Neural cell (in vitro differentiated cells): ENCODE measurements at regions not wholly inside any gene's neighbourhood (a gene's known extent, or its start where the extent isn't known, plus 50 kb on each side); places are given as distances from the start of the nearest gene placed in this dataset.

Experiments used
- H2AFZ ChIP-seq: fragments of 200-600, 300-800 bp; sonication (generic), shearing (Covaris generic); 2 replicates; pipeline ENCODE4 v1.6.0; 2014; ENCODE audit warnings: low read depth, mild to moderate bottlenecking, antibody characterized with exemption, low read length, moderate library complexity
- H3F3A ChIP-seq: fragments of 200-600 bp; shearing (Covaris generic); 2 replicates; pipeline ENCODE4 v1.6.1; 2016; ENCODE audit warnings: mild to moderate bottlenecking, moderate library complexity, mixed read lengths, antibody characterized with exemption, low read length; ENCODE audit not compliant: insufficient read depth, poor library complexity, severe bottlenecking
- H3K27ac ChIP-seq: fragments of 200-600, 300-800 bp; sonication (generic), shearing (Covaris generic); 2 replicates; pipeline ENCODE4 v1.5.1; 2014; ENCODE audit warnings: mild to moderate bottlenecking, low read length, moderate library complexity
- H3K27me3 ChIP-seq: fragments of 300-800, 200-600 bp; sonication (generic), shearing (Covaris generic); 2 replicates; pipeline ENCODE4 v1.6.0; 2014; ENCODE audit warnings: mild to moderate bottlenecking, low read depth, low read length, moderate library complexity; ENCODE audit not compliant: insufficient read depth
- H3K36me3 ChIP-seq: fragments of 300-800, 200-600 bp; sonication (generic), shearing (Covaris generic); 2 replicates; pipeline ENCODE4 v1.5.1; 2014; ENCODE audit warnings: mild to moderate bottlenecking, antibody characterized with exemption, low read length, moderate library complexity; ENCODE audit not compliant: insufficient read depth
- H3K4me2 ChIP-seq: fragments of 300-800, 200-600 bp; sonication (generic), shearing (Covaris generic); 2 replicates; pipeline ENCODE4 v1.6.0; 2014; ENCODE audit warnings: mild to moderate bottlenecking, low read length
- H3K4me3 ChIP-seq: fragments of 300-800, 200-600 bp; sonication (generic), shearing (Covaris generic); 2 replicates; pipeline ENCODE4 v1.5.1; 2014; ENCODE audit warnings: mild to moderate bottlenecking, low read length, moderate library complexity
- H3K79me2 ChIP-seq: fragments of 200-600 bp; shearing (Covaris generic); replicated peaks from 2 replicates; pipeline ENCODE4 v1.6.0; 2014; ENCODE audit warnings: mild to moderate bottlenecking, low read length, moderate library complexity; ENCODE audit not compliant: insufficient read depth
- H3K9ac ChIP-seq: fragments of 300-800, 200-600 bp; sonication (generic), shearing (Covaris generic); 2 replicates; pipeline ENCODE4 v1.6.1; 2016; ENCODE audit warnings: mild to moderate bottlenecking, low read length, mixed read lengths
- H3K9me2 ChIP-seq: fragments of 200-600 bp; shearing (Covaris generic); 2 replicates; pipeline ENCODE4 v1.6.1; 2016; ENCODE audit warnings: mild to moderate bottlenecking, low read length, mixed read lengths; ENCODE audit not compliant: insufficient read depth
- H3K9me3 ChIP-seq: fragments of 200-600, 300-800 bp; sonication (generic), shearing (Covaris generic); 2 replicates; pipeline ENCODE4 v1.6.1; 2016; ENCODE audit warnings: mild to moderate bottlenecking, mixed run types, low read length, moderate library complexity, mixed read lengths
- H4K20me1 ChIP-seq: fragments of 200-600 bp; shearing (Covaris generic); 2 replicates; pipeline ENCODE4 v1.6.1; 2016; ENCODE audit warnings: mild to moderate bottlenecking, mixed run types; ENCODE audit not compliant: insufficient read depth
- EP300 ChIP-seq: fragments of 450-650 bp; conservative IDR thresholded peaks from 2 replicates; pipeline ENCODE4 v1.6.1; 2014; ENCODE audit warnings: antibody characterized with exemption, mild to moderate bottlenecking, moderate library complexity; ENCODE audit not compliant: poor library complexity, severe bottlenecking
- EZH2 ChIP-seq: fragments of 200-600, 300-800 bp; shearing (Covaris generic), sonication (generic); IDR thresholded peaks from 2 replicates; pipeline ENCODE4 v1.6.1; 2014; ENCODE audit warnings: antibody characterized with exemption, low read length, borderline replicate concordance, mild to moderate bottlenecking; ENCODE audit not compliant: insufficient read depth, poor library complexity, severe bottlenecking
- MXI1 ChIP-seq: fragments of 450-650 bp; conservative IDR thresholded peaks from 2 replicates; pipeline ENCODE4 v1.6.1; 2014; ENCODE audit warnings: antibody characterized with exemption, mild to moderate bottlenecking; ENCODE audit not compliant: poor library complexity, severe bottlenecking
- POLR2AphosphoS5 ChIP-seq: IDR thresholded peaks from 2 replicates; pipeline ENCODE4 v1.6.1; 2012
- RAD21 ChIP-seq: fragments of 450-650 bp; conservative IDR thresholded peaks from 2 replicates; pipeline ENCODE4 v1.6.1; 2014; ENCODE audit warnings: antibody characterized with exemption, mild to moderate bottlenecking, moderate library complexity
- REST ChIP-seq: IDR thresholded peaks from 2 replicates; pipeline ENCODE4 v1.6.1; 2012; ENCODE audit warnings: borderline replicate concordance
- SMC3 ChIP-seq: fragments of 450-650 bp; conservative IDR thresholded peaks from 2 replicates; pipeline ENCODE4 v1.6.1; 2014; ENCODE audit warnings: antibody characterized with exemption, mild to moderate bottlenecking, moderate library complexity; ENCODE audit not compliant: poor library complexity
- TAF1 ChIP-seq: IDR thresholded peaks from 2 replicates; pipeline ENCODE4 v1.6.1; 2012; ENCODE audit warnings: low read depth
- TF ChIP-seq, protein P1 (sequence below): fragments of 450-650 bp; IDR thresholded peaks from 2 replicates; pipeline ENCODE4 v1.5.1; 2014; ENCODE audit warnings: antibody characterized with exemption, mild to moderate bottlenecking, moderate library complexity; ENCODE audit not compliant: poor library complexity, severe bottlenecking

DNA sequence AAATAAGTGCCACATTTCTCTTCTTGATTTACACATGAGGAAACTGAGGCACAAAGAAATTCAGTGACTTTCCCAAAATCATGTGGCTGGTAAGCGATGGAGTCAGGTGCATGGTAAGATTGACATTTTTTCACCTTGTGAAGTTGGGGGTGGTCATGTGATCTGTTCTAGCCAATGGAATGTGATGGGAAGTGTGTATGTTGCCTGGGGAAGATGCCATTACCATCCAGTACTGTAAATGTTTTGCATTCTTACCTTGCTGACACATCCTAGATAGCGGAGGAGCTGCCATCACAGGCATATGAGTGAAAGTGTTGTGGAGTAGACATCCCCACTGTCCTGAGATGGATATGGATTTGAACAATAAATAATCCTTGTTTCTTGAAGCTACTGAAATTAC is 499.6 kb upstream of the SULF2 start:
- H3F3A ChIP-seq, result no peaks in the 10 kb centered on the region
- no peaks in the 10 kb centered on the region for H3K36me3 ChIP-seq
- H3K9ac ChIP-seq, result no peak overlapping the region
- no peak overlapping the region for H2AFZ ChIP-seq
- H3K27me3 ChIP-seq, result no peaks in the 10 kb centered on the region
- H3K9me3 ChIP-seq, result no peaks in the 10 kb centered on the region
- no peak overlapping the region for H3K4me2 ChIP-seq
- H3K9me2 ChIP-seq, result no peaks in the 10 kb centered on the region
- no peak overlapping the region for H3K4me3 ChIP-seq
- no peak overlapping the region for H3K27ac ChIP-seq
- TF ChIP-seq EP300 (no peak), EZH2 (no peak), POLR2AphosphoS5 (no peak), MXI1 (no peak), RAD21 (no peak), TAF1 (no peak), REST (no peak), SMC3 (no peak)
- TF ChIP-seq, protein P1, sequence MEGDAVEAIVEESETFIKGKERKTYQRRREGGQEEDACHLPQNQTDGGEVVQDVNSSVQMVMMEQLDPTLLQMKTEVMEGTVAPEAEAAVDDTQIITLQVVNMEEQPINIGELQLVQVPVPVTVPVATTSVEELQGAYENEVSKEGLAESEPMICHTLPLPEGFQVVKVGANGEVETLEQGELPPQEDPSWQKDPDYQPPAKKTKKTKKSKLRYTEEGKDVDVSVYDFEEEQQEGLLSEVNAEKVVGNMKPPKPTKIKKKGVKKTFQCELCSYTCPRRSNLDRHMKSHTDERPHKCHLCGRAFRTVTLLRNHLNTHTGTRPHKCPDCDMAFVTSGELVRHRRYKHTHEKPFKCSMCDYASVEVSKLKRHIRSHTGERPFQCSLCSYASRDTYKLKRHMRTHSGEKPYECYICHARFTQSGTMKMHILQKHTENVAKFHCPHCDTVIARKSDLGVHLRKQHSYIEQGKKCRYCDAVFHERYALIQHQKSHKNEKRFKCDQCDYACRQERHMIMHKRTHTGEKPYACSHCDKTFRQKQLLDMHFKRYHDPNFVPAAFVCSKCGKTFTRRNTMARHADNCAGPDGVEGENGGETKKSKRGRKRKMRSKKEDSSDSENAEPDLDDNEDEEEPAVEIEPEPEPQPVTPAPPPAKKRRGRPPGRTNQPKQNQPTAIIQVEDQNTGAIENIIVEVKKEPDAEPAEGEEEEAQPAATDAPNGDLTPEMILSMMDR, result no peak
- no peaks in the 10 kb centered on the region for H3K79me2 ChIP-seq
- no peaks in the 10 kb centered on the region for H4K20me1 ChIP-seq

- no peak overlapping the region for H3K27ac ChIP-seq
- H3K79me2 ChIP-seq, result no peaks in the 10 kb centered on the region
- H3K27me3 ChIP-seq, result no peaks in the 10 kb centered on the region
- H4K20me1 ChIP-seq, result no peaks in the 10 kb centered on the region
- no peaks in the 10 kb centered on the region for H3K9me3 ChIP-seq
- H2AFZ ChIP-seq, result no peak overlapping the region
- TF ChIP-seq EZH2 (no peak), TAF1 (no peak), EP300 (no peak), SMC3 (no peak)
- no peaks in the 10 kb centered on the region for H3K36me3 ChIP-seq
- no peak overlapping the region for H3K4me2 ChIP-seq
- H3F3A ChIP-seq, result no peaks in the 10 kb centered on the region
- H3K9me2 ChIP-seq, result no peaks in the 10 kb centered on the region
- H3K4me3 ChIP-seq, result no peak overlapping the region
- no peak overlapping the region for H3K9ac ChIP-seq
These were observed 499.0 kb upstream of the SULF2 start for GRCh38 chr20:48284315-48284714.
